Kidney (tissue), 13 donors: ENCODE measurements at regions not wholly inside any gene's neighbourhood (a gene's known extent, or its start where the extent isn't known, plus 50 kb on each side); places are given as distances from the start of the nearest gene placed in this dataset.
A peak's percentile ranks its signal among the peaks of the same experiment; 100 is the strongest.
"Not testable (repeated sequence)": the region's sequence is repeated elsewhere in the genome, so short reads cannot be mapped to it uniquely, and the experiment has no call there.

ENCODE experiments used
- DNase-seq, 5 donors: peaks; one replicate each; pipeline ENCODE4 v3.0.0-alpha.2; 2013 to 2020
- FAIRE-seq: peaks from 2 replicates; lab custom pipeline; 2012; peaks lifted over from hg19 to GRCh38; lab: Jason Lieb, UNC
- H3K27ac ChIP-seq, 2 donors: one replicate each; pipeline ENCODE4 v1.7.0; 2013; ENCODE audit warnings: low read depth in 2 of 2, low read length in 2 of 2, inconsistent platforms in 1 of 2
- H3K27me3 ChIP-seq: one replicate; pipeline ENCODE4 v1.7.1; 2013; ENCODE audit warnings: low read length, inconsistent platforms; ENCODE audit not compliant: control insufficient read depth, insufficient read depth
- H3K36me3 ChIP-seq, 3 donors: one replicate each; pipeline versions ENCODE4 v1.7.0 to v1.7.1; 2013; ENCODE audit warnings: low read length in 3 of 3, control low read depth in 1 of 3, inconsistent platforms in 1 of 3; ENCODE audit not compliant: insufficient read depth in 3 of 3, control insufficient read depth in 2 of 3
- H3K4me1 ChIP-seq, 3 donors: one replicate each; pipeline versions ENCODE4 v1.7.0 to v1.7.1; 2013; ENCODE audit warnings: low read length in 3 of 3, inconsistent platforms in 1 of 3, low read depth in 1 of 3; ENCODE audit not compliant: control insufficient read depth in 2 of 3, insufficient read depth in 2 of 3
- H3K4me3 ChIP-seq, 3 donors: one replicate each; pipeline versions ENCODE4 v1.7.0 to v1.8.1; 2013; ENCODE audit warnings: low read length in 3 of 3, control low read depth in 1 of 3, inconsistent platforms in 1 of 3
- H3K9ac ChIP-seq, 3 donors: one replicate each; pipeline versions ENCODE4 v1.7.0 to v1.7.1; 2013; ENCODE audit warnings: low read length in 3 of 3, control low read depth in 1 of 3, inconsistent platforms in 1 of 3
- H3K9me3 ChIP-seq, 3 donors: one replicate each; pipeline versions ENCODE4 v1.7.0 to v1.7.1; 2013; ENCODE audit warnings: low read length in 3 of 3, control low read depth in 1 of 3, inconsistent platforms in 1 of 3; ENCODE audit not compliant: control insufficient read depth in 2 of 3, insufficient read depth in 1 of 3
- intact Hi-C: fragments of 100-400 bp; cut with DNase I; formaldehyde crosslinking; loops from one replicate; pipeline ENCODE4 v1.11.1; 2022
- TF ChIP-seq, protein P1 (sequence below): IDR thresholded peaks from 3 replicates; pipeline ENCODE4 v1.5.1; 2012; ENCODE audit warnings: mild to moderate bottlenecking, moderate library complexity, borderline replicate concordance; ENCODE audit not compliant: insufficient read depth; ENCODE audit errors: extremely low read depth
- donor health status: control.
- donor health status: control.
- donor health status: control.
- donor health status: control.
- donor health status: control.
- donor health status: DM: yes; HTN: yes; CAD: no.
- donor health status: Normal renal cell carcinoma (clear cell type).

DNA sequence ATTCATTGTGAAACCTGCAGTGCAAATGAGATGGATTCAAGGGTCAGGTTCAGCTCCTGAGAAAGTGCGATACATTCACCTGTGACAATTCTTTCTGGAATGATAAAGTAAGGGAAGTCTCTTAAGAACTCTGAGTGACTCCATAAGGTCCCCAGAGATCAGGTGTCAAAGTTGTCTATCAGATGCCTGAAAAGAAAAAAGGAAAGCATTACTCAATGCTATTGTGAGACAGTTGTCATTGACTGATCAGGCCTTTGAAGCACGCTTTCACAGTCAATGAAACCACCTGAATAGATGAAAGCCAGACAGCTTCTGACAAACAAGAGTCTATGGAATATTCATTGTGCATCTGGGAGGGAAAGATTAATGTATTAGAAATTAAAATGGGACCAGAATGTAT, 252.7 kb upstream of the GALNT5 start:
- H3K4me1 ChIP-seq = no peaks in the 10 kb centered on the region
- TF ChIP-seq, protein P1, sequence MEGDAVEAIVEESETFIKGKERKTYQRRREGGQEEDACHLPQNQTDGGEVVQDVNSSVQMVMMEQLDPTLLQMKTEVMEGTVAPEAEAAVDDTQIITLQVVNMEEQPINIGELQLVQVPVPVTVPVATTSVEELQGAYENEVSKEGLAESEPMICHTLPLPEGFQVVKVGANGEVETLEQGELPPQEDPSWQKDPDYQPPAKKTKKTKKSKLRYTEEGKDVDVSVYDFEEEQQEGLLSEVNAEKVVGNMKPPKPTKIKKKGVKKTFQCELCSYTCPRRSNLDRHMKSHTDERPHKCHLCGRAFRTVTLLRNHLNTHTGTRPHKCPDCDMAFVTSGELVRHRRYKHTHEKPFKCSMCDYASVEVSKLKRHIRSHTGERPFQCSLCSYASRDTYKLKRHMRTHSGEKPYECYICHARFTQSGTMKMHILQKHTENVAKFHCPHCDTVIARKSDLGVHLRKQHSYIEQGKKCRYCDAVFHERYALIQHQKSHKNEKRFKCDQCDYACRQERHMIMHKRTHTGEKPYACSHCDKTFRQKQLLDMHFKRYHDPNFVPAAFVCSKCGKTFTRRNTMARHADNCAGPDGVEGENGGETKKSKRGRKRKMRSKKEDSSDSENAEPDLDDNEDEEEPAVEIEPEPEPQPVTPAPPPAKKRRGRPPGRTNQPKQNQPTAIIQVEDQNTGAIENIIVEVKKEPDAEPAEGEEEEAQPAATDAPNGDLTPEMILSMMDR = no peak
- FAIRE-seq (no peak), DNase-seq (no peak)
- intact Hi-C loops = no loop called here
- no peaks in the 10 kb centered on the region for H3K36me3 ChIP-seq
- H3K27ac ChIP-seq = no peak overlapping the region
- no peak overlapping the region for H3K9ac ChIP-seq
- H3K9me3 ChIP-seq = no peaks in the 10 kb centered on the region
- H3K4me3 ChIP-seq = no peak overlapping the region
- H3K27me3 ChIP-seq = no peaks in the 10 kb centered on the region

DNA sequence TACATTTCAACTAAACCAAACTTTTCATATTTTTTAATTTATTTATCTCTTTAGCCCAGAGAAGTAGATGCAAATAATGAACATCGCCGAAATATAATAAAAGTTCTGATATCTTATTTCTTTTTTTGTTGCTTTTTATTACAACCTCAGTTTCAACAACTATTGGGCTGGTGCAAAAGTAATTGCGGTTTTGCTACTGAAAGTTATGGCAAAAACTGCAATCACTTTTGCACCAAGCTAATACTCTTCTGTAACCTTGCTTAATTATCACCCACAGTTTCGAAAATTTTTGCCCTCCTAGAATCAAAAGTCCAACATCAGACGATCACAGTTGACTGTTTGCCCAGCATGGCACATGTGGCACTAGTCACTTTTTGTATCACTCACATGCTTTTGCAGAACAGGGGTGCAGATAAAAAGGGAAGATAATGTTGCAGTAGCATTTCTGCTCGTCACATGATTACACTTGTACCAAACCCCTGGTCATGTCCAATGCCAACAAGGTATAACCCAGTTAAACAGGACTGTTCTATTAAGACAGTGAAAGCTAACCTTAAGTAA, 242.4 kb upstream of the GALNT5 start:
- no peak overlapping the region for H3K9ac ChIP-seq
- H3K36me3 ChIP-seq = no peaks in the 10 kb centered on the region
- DNase-seq (no peak), FAIRE-seq (peak; percentile 15)
- no peaks in the 10 kb centered on the region for H3K9me3 ChIP-seq
- no peak overlapping the region for H3K4me3 ChIP-seq
- intact Hi-C loops = no loop called here
- TF ChIP-seq, protein P1 = no peak
- H3K27ac ChIP-seq = no peak overlapping the region
- H3K4me1 ChIP-seq = no peaks in the 10 kb centered on the region
- no peaks in the 10 kb centered on the region for H3K27me3 ChIP-seq

DNA sequence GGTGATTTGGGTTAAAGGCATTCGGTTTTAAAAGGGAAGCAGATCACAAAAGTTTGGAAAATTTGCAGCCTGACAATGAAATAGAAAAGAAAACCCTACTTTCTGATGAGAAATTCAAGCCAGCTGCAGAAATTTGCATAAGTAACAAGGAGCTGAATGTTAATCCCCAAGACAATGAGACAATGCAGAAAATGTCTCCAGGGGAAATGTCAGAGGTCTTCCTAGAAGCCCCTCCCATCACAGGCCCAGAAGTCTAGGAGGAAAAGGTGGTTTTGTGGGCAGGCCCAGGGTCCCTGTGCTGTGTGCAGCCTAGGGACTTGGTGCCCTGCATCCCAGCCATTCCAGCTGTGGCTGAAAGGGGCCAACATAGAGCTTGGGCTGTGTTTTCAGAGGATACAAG, 234.2 kb upstream of the GALNT5 start:
- H3K36me3 ChIP-seq, H3K27ac ChIP-seq, H3K9me3 ChIP-seq, intact Hi-C loops, H3K4me3 ChIP-seq, DNase-seq, H3K9ac ChIP-seq, H3K27me3 ChIP-seq, FAIRE-seq, H3K4me1 ChIP-seq: not testable (repeated sequence)

DNA sequence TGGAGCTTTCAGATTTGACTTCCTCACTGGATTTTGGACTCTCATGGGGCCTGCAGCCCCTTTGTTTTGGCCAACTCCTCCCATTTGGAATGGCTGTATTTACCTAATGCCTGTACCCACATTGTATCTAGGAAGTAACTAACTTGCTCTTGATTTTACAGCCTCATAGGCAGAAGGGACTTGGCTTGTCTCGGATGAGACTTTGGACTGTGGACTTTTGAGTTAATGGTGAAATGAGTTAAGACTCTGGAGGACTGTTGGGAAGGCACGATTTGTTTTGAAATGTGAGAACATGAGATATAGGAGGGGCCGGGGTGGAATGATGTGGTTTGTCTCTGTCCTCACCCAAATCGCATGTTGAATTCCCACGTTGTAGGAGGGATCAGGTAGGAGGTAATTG, 233.4 kb upstream of the GALNT5 start:
- H3K36me3 ChIP-seq = no peaks in the 10 kb centered on the region
- TF ChIP-seq, protein P1 = no peak
- no peak overlapping the region for H3K9ac ChIP-seq
- no peak overlapping the region for H3K27ac ChIP-seq
- H3K9me3 ChIP-seq = peaks cover 0 to 3% (median 0%) of the 10 kb centered on the region in 3 donors
- no peaks in the 10 kb centered on the region for H3K27me3 ChIP-seq
- intact Hi-C loops = no loop called here
- FAIRE-seq (no peak), DNase-seq (no peak)
- no peaks in the 10 kb centered on the region for H3K4me1 ChIP-seq
- H3K4me3 ChIP-seq = no peak overlapping the region
